ENCODE measurements at regions not wholly inside any gene's neighbourhood (a gene's known extent, or its start where the extent isn't known, plus 50 kb on each side); places are given as distances from the start of the nearest gene placed in this dataset.
"Not testable (repeated sequence)": the region's sequence is repeated elsewhere in the genome, so short reads cannot be mapped to it uniquely, and the experiment has no call there.

DNA sequence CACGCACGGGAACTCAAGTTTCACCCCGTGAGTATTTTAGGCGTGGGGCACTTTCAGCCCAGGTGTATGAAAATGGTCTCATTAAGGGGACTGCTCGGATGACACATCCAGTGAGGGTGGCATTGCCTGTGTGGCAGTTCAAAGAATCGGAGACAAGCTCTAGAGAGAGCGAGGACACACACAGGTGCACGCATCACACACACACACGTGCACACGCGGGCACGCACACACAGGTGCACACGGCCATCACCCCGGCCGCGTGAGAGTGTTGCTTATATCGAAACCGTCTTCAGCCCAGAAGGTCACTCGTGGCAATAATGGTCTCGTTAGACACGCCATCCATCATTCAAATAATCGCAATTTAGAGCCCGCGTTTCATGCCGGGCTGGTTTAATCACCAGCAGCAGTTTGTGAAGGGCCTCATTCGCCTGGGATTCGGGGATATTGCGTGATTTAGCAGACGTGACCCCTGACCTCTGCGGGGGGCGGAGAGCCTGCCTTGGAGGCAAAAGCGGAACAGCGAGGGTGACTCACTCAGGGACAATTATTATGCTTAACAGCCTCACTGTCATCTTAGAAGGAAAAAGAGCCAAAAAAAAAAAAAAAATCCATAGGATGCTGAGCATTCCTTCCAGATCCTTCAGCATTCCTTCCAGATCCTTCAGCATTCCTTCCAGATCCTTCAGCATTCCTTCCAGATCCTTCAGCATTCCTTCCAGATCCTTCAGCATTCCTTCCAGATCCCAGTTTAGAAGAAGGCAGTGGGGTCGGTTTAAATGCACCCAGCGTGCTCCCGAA lies 89.4 kb upstream of the PPP2R3B start:
- Mint-ChIP-seq H3K27me3 (peaks cover 0 to 14% of the 10 kb centered on the region in 2 donors), H3K27ac (no peak overlapping the region), H3K9me3 (peaks cover 0 to 8% of the 10 kb centered on the region in 2 donors), H3K4me1 (no peaks in the 10 kb centered on the region), H3K36me3 (no peaks in the 10 kb centered on the region), H3K4me3 (no peak overlapping the region)
- DNase-seq (no peak), ATAC-seq (replicated peaks) (no peak)

DNA sequence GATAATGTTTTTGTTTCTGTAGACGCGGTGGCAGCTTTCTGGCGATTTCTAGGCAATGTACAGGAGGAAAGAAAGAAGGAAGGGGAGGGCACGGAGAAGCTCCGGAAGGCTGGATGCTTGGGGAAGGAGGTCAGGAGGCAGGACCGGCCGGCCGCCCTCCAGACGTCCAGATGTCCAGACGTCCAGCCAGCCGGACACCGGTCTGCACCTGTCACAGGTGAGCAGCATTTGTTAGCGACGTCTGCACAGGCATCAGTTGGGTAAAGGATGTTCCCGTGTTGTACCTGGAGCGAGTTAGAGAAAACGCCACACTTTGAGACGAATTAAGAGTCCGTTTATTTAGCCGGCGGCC lies 90.0 kb upstream of the PPP2R3B start:
- no peak overlapping the region for H3K4me3 Mint-ChIP-seq
- H3K27ac Mint-ChIP-seq = no peak overlapping the region
- ATAC-seq (replicated peaks) = no peak
- no peak for DNase-seq
- H3K4me1 Mint-ChIP-seq = no peaks in the 10 kb centered on the region
- H3K9me3 Mint-ChIP-seq = peaks cover 0 to 7% of the 10 kb centered on the region in 2 donors
- H3K27me3 Mint-ChIP-seq = peaks cover 0 to 14% of the 10 kb centered on the region in 2 donors
- H3K36me3 Mint-ChIP-seq = no peaks in the 10 kb centered on the region

DNA sequence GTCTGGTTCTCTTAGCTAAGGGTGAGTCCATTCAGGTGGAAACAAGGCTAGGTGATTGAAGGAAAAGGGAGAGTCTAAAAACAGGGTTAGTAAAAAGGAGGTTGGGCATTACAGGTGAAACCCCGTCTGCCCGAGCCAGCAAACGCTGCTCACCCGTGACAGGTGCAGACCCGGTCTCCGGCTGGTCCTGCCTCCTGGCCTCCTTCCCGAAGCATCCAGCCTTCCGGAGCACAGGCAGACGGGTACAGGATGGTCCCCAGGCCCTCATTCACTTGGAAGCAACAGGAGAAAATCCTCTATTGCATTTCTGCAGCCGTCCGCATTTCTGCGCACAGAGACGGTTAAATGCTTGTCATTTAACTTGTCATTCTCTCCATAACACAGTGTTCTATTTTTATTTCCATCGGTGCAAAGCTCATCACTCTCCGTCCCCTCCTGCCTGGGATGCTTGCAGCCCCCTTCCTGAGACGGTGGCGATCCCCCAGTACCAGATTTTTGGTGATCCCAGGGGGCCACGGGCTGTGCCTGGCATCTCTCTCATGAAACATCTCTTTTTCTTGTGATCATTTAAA lies 90.8 kb upstream of the PPP2R3B start:
- Mint-ChIP-seq H3K36me3 (peaks cover 0 to 2% of the 10 kb centered on the region in 2 donors), H3K4me3 (no peak overlapping the region), H3K9me3 (peaks cover 4 to 6% of the 10 kb centered on the region in 2 donors), H3K4me1 (no peaks in the 10 kb centered on the region), H3K27me3 (peaks cover under 1 to 14% of the 10 kb centered on the region in 2 donors), H3K27ac (no peak overlapping the region)
- ATAC-seq (replicated peaks) (no peak), DNase-seq (no peak)

DNA sequence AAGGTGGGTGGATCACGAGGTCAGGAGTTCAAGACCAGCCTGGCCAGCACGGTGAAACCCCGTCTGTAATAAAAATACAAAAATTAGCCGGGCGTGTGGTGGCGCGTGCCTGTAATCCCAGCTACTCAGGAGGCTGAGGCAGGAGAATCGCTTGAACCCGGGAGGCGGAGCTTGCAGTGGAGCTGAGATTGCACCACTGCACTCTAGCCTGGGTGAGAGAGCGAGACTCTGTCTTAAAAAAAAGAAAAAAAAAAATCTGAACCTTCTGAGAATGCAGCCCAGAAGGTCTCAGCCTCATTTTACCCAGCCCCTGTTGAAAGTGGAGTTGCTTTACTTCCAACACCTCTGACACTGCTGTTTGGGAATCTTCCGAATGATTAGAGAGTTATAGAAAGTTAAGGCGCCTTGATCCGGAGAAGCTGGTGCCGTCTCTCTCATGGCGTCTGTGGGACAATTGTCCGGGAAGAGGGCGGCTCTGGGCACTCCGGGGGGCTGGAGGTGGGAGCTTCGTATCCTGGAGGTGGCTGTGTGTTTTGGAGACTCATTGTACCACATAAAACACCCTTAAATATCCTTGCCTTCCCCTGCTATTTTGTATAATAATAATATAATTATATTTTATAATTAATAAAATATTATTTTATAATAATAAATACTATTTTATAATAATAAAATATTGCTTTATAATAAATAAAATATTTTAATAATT lies 92.7 kb upstream of the PPP2R3B start:
- DNase-seq (no peak), ATAC-seq (replicated peaks) (peak in 1 of 2 donors; percentile 34)
- peaks cover 3 to 4% of the 10 kb centered on the region in 2 donors for H3K9me3 Mint-ChIP-seq
- peaks cover 6 to 14% of the 10 kb centered on the region in 2 donors for H3K27me3 Mint-ChIP-seq
- H3K36me3 Mint-ChIP-seq = peaks cover 0 to 2% of the 10 kb centered on the region in 2 donors
- H3K27ac Mint-ChIP-seq = no peak overlapping the region
- H3K4me3 Mint-ChIP-seq = no peak overlapping the region
- no peaks in the 10 kb centered on the region for H3K4me1 Mint-ChIP-seq

DNA sequence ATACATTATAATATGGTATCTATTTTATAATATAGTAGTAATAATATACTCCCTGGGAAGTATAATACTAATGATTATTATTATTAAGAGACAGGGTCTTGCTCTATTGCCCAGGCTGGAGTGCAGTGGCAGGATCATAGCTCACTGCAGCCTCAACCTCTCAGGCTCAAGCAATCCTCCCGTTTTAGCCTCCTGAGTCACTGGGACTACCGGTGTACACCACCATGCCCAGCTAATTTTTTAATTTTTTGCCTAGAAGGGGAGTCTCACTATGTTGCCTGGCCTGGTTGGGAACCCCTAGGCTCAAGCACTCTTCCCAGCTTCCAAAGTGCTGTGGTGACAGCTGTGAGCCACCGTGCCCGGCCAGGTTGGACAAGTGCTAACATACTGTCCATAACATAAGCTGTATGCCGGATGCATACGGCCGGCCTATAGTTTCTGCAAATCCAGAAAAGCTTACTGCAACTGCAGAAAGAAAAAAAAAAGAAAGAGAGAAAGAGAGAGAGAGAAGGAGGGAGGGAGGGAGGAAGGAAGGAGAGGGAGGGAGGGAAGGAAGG lies 94.2 kb upstream of the PPP2R3B start:
- no peak for ATAC-seq (replicated peaks)
- Mint-ChIP-seq H3K27ac (no peak overlapping the region), H3K9me3 (peaks cover 9% of the 10 kb centered on the region in 2 donors), H3K36me3 (peaks cover 0 to 4% of the 10 kb centered on the region in 2 donors), H3K27me3 (peaks cover 0 to 6% of the 10 kb centered on the region in 2 donors), H3K4me1 (no peaks in the 10 kb centered on the region), H3K4me3 (no peak overlapping the region)
- DNase-seq = no peak

DNA sequence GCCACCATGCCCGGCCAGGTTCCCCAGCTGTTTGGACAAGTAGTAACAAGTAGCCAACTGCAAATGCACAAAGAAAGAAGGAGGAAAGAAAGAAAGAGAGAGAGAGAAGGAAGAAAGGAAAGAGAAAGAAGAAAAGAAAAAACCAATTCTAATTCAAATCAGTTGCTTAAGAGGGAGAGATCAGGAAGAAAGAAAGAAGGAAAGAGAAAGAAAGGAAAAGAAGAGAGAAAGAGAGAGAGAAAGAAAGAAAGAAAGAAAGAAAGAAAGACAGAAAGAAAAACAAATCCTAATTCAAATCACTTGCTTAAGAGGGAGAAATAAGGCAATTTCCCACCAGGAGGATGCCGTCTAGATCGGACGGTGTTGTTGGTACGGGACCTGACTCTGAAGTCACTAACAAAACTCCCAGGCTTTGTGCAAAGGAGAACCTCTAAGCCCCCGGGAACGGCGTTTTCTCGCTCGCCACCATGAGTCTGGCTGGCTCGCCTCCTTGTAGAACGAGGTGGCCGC lies 95.5 kb upstream of the PPP2R3B start:
- no peak overlapping the region for H3K27ac Mint-ChIP-seq
- no peaks in the 10 kb centered on the region for H3K4me1 Mint-ChIP-seq
- peaks cover 0 to 4% of the 10 kb centered on the region in 2 donors for H3K36me3 Mint-ChIP-seq
- DNase-seq = no peak
- peaks cover 0 to 6% of the 10 kb centered on the region in 2 donors for H3K27me3 Mint-ChIP-seq
- no peak overlapping the region for H3K4me3 Mint-ChIP-seq
- peaks cover 9 to 10% of the 10 kb centered on the region in 2 donors for H3K9me3 Mint-ChIP-seq
- ATAC-seq (replicated peaks) = no peak

DNA sequence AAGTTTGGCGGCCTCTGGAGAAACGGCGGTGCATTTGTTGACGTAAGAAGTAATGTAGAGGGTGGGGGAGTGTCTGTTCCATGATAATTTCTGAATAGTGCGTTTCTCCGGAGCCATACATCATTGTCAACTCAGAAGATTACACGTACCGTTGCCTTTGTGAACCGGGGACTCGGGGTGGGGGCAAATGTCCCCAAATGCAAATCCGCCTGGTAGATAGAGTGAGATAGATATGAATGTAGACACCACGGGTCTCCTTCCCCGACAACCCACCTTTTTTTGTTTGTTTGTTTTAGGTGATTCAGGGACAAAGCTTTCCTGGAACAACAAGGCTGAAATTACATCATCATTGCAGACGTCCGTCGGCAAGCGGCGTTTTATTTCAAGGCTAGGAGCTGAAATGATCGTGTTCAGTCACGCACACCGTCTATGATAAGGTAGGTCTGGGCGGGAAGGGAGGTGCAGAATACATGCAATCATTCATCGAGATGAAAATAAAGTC lies 96.0 kb upstream of the PPP2R3B start:
- H3K9me3 Mint-ChIP-seq = peaks cover 9 to 10% of the 10 kb centered on the region in 2 donors

DNA sequence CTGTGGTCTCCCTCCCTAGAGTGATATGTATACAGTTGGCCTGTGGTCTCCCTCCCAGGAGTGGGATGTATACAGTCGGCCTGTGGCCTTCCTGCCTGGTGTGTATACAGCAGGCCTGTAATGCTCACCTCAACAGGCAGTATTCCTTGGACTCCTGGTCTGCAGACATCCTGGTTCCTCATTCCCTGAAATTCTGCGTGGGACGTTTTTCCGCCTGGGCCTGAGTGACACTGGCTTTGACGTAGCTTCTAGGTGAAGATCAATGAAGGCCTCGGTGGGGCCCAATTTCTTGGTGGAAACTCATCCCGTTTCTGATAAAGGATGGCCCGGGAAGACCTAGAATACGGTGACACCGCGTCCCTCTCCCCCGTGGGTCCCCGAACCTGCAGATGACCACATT lies 98.7 kb upstream of the PPP2R3B start:
- no peak for ATAC-seq (replicated peaks)
- Mint-ChIP-seq H3K4me3 (no peak overlapping the region), H3K27ac (no peak overlapping the region)

More for the DNA sequence above, 96.0 kb upstream of the PPP2R3B start:
- H3K4me1 Mint-ChIP-seq = no peaks in the 10 kb centered on the region
- no peak overlapping the region for H3K4me3 Mint-ChIP-seq
- H3K27ac Mint-ChIP-seq = no peak overlapping the region
- peaks cover 0 to 6% of the 10 kb centered on the region in 2 donors for H3K27me3 Mint-ChIP-seq
- ATAC-seq (replicated peaks) (no peak), DNase-seq (no peak)
- peaks cover 0 to 4% of the 10 kb centered on the region in 2 donors for H3K36me3 Mint-ChIP-seq

DNA sequence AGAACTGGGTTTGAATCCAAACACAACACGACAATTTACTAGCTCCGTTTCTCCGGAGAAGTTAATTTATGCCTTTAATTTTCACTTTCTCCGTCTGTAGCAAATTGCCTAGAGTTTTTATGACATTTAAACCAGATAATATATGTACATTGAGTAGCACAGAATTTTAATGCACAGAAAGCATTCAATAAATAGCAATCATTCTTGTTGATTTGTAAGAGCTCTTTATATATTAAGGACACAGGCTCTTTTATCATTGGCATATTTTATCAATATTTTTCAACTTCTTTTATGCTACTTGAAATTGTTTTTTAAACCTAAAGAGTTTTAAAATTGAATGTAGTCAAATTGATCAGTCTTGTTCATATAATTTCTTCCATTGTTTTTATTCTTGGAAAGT lies 99.6 kb upstream of the PPP2R3B start:
- H3K4me3 Mint-ChIP-seq = no peak overlapping the region
- ATAC-seq (replicated peaks) (no peak), DNase-seq (no peak)
- peaks cover 9 to 12% of the 10 kb centered on the region in 2 donors for H3K9me3 Mint-ChIP-seq
- H3K27me3 Mint-ChIP-seq = peaks cover 0 to 6% of the 10 kb centered on the region in 2 donors
- peaks cover 0 to 4% of the 10 kb centered on the region in 2 donors for H3K36me3 Mint-ChIP-seq
- no peak overlapping the region for H3K27ac Mint-ChIP-seq
- H3K4me1 Mint-ChIP-seq = no peaks in the 10 kb centered on the region

More for the DNA sequence above, 98.7 kb upstream of the PPP2R3B start:
- H3K36me3 Mint-ChIP-seq = peaks cover 0 to 4% of the 10 kb centered on the region in 2 donors
- H3K27me3 Mint-ChIP-seq = peaks cover 0 to 6% of the 10 kb centered on the region in 2 donors
- DNase-seq = no peak
- no peaks in the 10 kb centered on the region for H3K4me1 Mint-ChIP-seq
- peaks cover 9 to 12% of the 10 kb centered on the region in 2 donors for H3K9me3 Mint-ChIP-seq

DNA sequence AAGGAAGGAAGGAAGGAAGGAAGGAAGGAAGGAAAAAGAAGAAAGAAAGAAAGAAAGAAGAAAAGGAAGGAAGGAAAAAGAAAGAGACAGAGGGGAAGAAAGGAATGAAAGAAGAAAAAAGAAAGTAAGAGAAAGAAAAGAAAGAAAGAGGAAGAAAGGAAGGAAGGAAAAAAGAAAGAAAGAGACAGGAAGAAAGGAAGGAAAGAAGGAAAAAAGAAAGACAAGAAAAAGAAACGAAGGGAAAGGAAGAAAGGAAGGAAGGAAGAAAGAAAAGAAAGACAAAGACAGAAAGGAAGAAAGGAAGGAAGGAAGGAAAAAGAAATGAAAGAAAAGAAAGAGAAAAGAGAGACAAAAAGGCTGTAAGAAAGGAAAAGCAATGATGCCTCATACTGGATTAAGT lies 101.1 kb upstream of the PPP2R3B start:
- peaks cover 0 to 2% of the 10 kb centered on the region in 2 donors for H3K27me3 Mint-ChIP-seq
- no peak overlapping the region for H3K27ac Mint-ChIP-seq
- DNase-seq = no peak
- H3K9me3 Mint-ChIP-seq = peaks cover 6 to 9% of the 10 kb centered on the region in 2 donors
- ATAC-seq (replicated peaks) = no peak
- H3K36me3 Mint-ChIP-seq = peaks cover 0 to 2% of the 10 kb centered on the region in 2 donors
- H3K4me3 Mint-ChIP-seq = no peak overlapping the region
- no peaks in the 10 kb centered on the region for H3K4me1 Mint-ChIP-seq

DNA sequence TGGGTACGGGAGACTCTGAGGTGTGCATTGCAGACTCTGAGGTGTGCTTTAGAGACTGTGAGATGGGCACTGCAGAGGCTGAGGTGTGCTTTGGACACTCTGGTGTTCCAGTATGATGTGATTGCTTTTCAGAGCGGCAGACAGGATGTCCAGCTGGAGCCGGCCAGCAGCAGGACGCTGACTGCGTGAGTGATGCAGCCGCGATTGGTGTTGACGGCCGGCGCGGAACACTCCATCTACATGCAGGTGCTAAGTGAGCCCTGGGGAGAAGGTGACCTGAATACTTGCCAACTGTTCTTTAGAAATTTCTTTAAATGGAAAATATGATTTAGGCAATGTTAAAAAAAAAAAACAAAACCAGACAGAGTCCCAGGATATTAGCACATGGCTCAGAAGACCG lies 103.1 kb upstream of the PPP2R3B start:
- DNase-seq = no peak
- ATAC-seq (replicated peaks) = no peak
- Mint-ChIP-seq H3K9me3 (peaks cover 6 to 9% of the 10 kb centered on the region in 2 donors), H3K36me3 (peaks cover 0 to 2% of the 10 kb centered on the region in 2 donors), H3K27ac (no peak overlapping the region), H3K4me1 (no peaks in the 10 kb centered on the region), H3K27me3 (no peaks in the 10 kb centered on the region), H3K4me3 (no peak overlapping the region)

DNA sequence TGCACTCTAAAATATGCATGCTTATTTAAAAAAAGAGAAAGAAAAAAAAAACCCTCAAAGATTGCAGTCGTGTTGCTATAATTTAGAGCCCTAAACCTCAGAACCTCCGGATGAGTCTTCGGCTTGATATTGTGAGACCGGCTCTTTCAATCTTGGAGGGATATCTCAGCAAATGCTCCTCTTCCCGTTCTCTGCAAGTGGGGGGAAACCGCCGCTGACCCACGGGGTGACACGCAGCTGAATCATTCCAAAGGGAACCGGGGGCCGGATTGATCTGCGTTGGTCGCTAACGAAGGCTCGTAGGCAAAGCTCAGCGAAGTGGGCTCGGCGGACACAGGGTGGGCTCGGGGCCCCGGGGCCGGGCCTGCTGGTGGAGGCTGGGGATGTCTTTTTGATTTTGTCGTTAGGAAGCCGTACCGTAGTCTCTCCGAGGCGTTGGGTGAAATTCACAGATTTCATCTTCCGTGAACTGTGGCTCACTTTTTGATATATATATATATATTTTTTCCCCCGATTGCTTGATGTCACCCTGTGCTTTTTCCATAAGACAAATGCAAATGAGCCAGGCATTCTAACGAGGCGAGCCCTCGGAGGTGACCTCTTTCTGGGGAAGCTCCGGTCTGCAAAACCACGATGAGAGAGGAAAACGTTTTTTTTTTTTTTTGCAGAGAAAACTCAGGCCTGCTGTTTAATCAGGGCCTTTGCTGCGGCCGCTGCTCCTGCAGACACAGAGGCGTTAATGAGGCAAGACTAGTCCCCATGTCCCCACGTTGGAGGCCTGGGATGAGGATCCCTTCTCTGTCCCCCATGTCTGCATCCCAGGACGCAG lies 110.7 kb upstream of the PPP2R3B start:
- Mint-ChIP-seq H3K27me3 (peaks cover 9 to 31% of the 10 kb centered on the region in 2 donors), H3K27ac (no peak overlapping the region), H3K36me3 (no peaks in the 10 kb centered on the region)

DNA sequence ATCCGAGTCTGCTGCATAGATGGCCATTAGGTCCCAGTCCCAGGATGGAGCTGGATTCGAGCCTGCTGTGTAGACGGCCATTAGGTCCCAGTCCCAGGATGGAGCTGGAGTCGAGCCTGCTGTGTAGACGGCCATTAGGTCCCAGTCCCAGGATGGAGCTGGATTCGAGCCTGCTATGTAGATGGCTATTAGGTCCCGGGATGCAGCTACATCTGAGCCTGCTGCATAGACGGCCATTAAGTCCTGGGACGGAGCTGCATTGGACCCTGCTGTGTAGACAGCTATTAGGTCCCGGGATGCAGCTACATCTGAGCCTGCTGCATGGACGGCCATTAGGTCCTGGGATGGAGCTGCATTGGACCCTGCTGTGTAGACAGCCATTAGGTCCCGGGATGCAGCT lies 112.2 kb upstream of the PPP2R3B start:
- not testable (repeated sequence) for ATAC-seq (replicated peaks); H3K27ac Mint-ChIP-seq; DNase-seq; H3K36me3 Mint-ChIP-seq; H3K4me1 Mint-ChIP-seq; H3K4me3 Mint-ChIP-seq
- H3K9me3 Mint-ChIP-seq = peaks cover 11 to 13% of the 10 kb centered on the region in 2 donors
- peaks cover 14 to 36% of the 10 kb centered on the region in 2 donors for H3K27me3 Mint-ChIP-seq

More for the DNA sequence above, 110.7 kb upstream of the PPP2R3B start:
- no peak overlapping the region for H3K4me3 Mint-ChIP-seq
- ATAC-seq (replicated peaks) = no peak
- peaks cover 8% of the 10 kb centered on the region in 2 donors for H3K9me3 Mint-ChIP-seq
- no peaks in the 10 kb centered on the region for H3K4me1 Mint-ChIP-seq
- DNase-seq = no peak
